ENCODE measurements at regions not wholly inside any gene's neighbourhood (a gene's known extent, or its start where the extent isn't known, plus 50 kb on each side); places are given as distances from the start of the nearest gene placed in this dataset.

- TF ChIP-seq CTCF (IDR thresholded peaks at IDR 0.05; ENCODE audit: low read depth, low read length, poor library complexity, severe bottlenecking) = no peak
- TF ChIP-seq EZH2phosphoT487 (IDR thresholded peaks at IDR 0.05; ENCODE audit: borderline replicate concordance, low read length) = no peak
Observed at GRCh38 chr18:41134426-41134825, 820.6 kb upstream of the PIK3C3 start.

All from DOHH2 (cell line).